Activated CD4-positive, alpha-beta T cell treated with anti-CD3 and anti-CD28 coated beads, Interleukin-2, Interleukin-6, amounts not matched to agents 100 ng/mL and 50 ng/mL, durations not matched to agents 16 hours and 8 hours (primary cell): ENCODE measurements at regions not wholly inside any gene's neighbourhood (a gene's known extent, or its start where the extent isn't known, plus 50 kb on each side); places are given as distances from the start of the nearest gene placed in this dataset.

Source experiments
- DNase-seq: peaks from one replicate; pipeline ENCODE4 v3.0.0-alpha.2; 2020

GRCh38 chr10:47169581-47169980, 130.4 kb upstream of the GDF10 start:
- no peak for DNase-seq

GRCh38 chr10:47173929-47174442, 126.0 kb upstream of the GDF10 start:
- DNase-seq: no peak

- no peak for DNase-seq
Observed at GRCh38 chr10:47175181-47176123, 124.5 kb upstream of the GDF10 start.

- DNase-seq: no peak
Observed at GRCh38 chr10:47176206-47176902, 123.6 kb upstream of the GDF10 start.

GRCh38 chr10:47176903-47177868, 122.8 kb upstream of the GDF10 start:
- DNase-seq: no peak

- DNase-seq: no peak
Observed at GRCh38 chr10:47178537-47179290, 121.3 kb upstream of the GDF10 start.

- no peak for DNase-seq
Observed at GRCh38 chr10:47179291-47179647, 120.7 kb upstream of the GDF10 start.

GRCh38 chr10:47181052-47181849, 118.7 kb upstream of the GDF10 start:
- no peak for DNase-seq

- DNase-seq: no peak
Observed at GRCh38 chr10:47182934-47183703, 116.9 kb upstream of the GDF10 start.

GRCh38 chr10:47183704-47184041, 116.3 kb upstream of the GDF10 start:
- DNase-seq: no peak

- no peak for DNase-seq
Observed at GRCh38 chr10:47184273-47184672, 115.7 kb upstream of the GDF10 start.

GRCh38 chr10:47184724-47185330, 115.2 kb upstream of the GDF10 start:
- DNase-seq: no peak

- DNase-seq: no peak
Observed at GRCh38 chr10:47186941-47187340, 113.1 kb upstream of the GDF10 start.

GRCh38 chr10:47187592-47187991, 112.4 kb upstream of the GDF10 start:
- DNase-seq: no peak

- no peak for DNase-seq
Observed at GRCh38 chr10:47188156-47188555, 111.8 kb upstream of the GDF10 start.

GRCh38 chr10:47189802-47190201, 110.2 kb upstream of the GDF10 start:
- DNase-seq: no peak

- DNase-seq: no peak
Observed at GRCh38 chr10:47190301-47190700, 109.7 kb upstream of the GDF10 start.

GRCh38 chr10:47190802-47191450, 109.1 kb upstream of the GDF10 start:
- no peak for DNase-seq

- DNase-seq: no peak
Observed at GRCh38 chr10:47192273-47192672, 107.7 kb upstream of the GDF10 start.
